GM21723 (cell line): ENCODE measurements at regions not wholly inside any gene's neighbourhood (a gene's known extent, or its start where the extent isn't known, plus 50 kb on each side); places are given as distances from the start of the nearest gene placed in this dataset.

ENCODE experiments used
- ATAC-seq: cut with Tn5 transposase; IDR thresholded peaks from one replicate; pipeline ENCODE4 v1.9.1; 2021; ENCODE audit warnings: mild to moderate bottlenecking, moderate library complexity; ENCODE audit not compliant: unreplicated experiment

DNA sequence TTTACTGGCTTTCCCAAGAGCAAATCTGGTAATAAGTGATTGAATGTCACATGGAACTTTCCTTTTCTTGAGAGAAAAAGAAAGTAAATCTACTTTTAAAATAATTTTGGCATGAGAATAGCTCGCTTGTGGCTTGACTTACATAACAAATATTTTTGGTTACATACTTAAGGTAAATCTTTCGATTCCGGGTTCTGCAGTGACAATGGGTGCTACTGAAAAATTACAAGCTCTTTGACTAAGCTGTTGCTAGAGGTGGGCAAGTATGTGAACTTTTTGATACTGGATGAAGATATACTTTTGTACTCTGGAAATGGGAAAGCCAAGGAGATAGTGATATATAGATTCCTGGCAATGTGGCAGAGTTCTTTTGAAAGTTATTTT lies 51.9 kb upstream of the OTOL1 start:
- no peak for ATAC-seq

DNA sequence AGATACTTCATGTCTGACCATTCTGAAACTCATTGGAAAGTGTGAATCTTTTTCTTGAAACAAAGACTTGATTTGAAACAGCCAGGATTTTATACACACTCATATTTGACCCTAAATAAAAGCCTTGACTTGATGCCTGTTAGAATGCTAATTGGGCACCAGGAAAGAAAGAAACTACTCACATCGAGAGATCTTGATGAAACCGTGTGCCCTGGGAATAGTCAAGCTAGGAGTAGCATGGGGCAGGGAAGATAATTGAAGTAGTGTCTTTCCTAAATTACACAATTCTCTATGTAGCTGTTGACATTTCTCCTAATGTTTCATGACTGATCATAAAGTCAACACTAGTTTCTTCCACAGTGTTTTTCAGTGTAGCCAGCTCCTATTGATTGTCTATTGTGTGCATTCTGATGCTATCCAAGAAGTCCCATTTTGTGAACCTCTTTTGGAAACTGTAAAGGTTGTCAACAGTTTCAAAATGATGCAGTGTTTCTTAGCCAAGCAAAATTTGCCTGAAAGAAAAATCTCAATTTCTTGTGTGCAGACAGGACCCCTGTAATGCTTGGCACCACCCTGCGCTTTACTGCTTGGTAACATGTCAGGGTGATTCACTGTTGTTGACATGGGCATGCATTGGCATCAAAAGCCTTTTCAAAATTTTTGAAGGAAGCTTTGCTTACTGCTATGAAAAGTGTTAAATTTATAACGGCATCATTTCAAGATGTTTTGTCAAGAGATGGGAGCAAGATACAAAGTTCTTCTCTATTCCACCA lies 52.5 kb upstream of the OTOL1 start:
- no peak for ATAC-seq

DNA sequence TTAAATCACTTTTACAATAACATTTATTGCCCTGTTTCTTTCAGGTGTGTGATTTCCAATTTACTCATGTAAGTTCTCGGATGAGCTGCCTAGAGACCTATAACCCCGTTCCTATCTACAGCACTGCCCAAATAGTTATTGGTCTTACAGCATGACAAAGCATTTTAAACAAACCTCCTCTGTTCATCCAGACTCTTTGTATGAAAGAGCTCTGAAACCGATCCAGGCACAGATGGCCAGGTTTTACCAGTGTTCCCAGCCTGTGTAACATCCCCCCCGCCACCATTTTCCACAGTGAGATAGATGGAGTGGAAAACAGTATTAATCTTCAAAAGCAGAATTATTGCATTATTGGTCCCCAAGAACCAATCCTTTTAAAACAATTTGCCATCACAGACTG lies 59.0 kb upstream of the SPTSSB start:
- no peak for ATAC-seq

DNA sequence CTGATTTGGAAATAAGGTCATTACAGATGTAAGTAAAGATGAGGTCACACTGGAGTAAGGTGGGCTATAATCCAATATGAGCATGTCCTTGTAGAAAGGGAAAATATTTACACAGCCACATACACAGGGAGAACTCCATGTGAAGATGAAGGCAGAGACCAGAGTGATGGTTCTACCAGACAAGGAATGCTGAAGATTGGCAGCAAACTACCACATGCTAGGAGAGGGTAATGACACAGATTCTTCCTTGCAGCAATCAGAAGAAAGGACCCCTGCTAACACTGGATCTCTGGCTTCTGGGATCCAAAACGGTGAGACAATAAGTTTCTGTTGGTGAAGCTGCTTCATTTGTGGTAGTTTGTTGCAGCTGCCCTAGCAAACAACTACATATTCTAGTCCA lies 56.0 kb upstream of the SPTSSB start:
- ATAC-seq = no peak

DNA sequence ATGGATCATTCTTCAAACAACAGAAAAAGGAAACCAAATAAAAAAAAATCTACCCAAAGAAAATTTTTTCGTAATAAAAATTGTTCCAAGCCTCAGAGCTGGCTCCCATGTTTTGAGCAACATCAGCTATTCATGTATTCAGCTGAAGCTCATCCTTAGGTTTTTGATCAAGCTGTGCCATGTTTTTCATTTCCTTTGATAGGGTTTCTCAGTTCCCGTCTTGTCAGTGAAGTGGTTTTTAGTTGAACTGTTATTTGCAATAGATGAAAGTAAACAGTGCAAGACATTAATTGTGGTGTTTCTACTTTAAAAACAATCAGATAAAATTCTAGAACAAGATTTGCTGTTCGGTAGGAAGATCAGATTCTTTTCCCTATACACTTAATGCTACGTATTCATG lies 55.4 kb upstream of the SPTSSB start:
- ATAC-seq = no peak

DNA sequence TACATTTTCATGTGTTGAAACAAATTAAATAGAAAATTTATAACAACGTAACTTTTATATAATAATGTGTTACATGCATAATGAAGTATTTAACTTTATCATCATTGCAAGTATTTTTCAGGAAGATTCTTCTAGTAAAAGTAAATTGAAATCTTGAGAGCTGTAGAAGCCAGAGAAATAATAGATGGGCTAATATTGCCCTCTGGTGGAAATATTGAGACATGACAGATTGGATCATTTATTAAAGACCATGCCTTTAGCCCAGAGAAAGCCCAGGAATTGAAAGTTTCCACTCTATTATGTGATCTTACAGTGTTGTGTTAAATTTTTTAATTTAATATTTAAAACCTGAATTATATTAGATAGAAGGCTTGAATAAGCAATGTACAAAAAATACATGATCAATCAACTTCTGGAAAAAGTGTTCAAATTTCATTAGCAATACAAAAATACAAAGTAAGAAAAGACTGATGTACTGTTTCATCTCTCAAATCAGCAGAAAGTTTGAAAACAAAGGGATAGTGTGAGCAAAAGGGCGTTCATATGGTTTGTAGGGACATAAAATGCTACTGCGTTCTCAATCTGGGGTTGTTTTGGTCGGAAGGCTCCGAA lies 52.7 kb upstream of the SPTSSB start:
- ATAC-seq = peak; percentile 64

DNA sequence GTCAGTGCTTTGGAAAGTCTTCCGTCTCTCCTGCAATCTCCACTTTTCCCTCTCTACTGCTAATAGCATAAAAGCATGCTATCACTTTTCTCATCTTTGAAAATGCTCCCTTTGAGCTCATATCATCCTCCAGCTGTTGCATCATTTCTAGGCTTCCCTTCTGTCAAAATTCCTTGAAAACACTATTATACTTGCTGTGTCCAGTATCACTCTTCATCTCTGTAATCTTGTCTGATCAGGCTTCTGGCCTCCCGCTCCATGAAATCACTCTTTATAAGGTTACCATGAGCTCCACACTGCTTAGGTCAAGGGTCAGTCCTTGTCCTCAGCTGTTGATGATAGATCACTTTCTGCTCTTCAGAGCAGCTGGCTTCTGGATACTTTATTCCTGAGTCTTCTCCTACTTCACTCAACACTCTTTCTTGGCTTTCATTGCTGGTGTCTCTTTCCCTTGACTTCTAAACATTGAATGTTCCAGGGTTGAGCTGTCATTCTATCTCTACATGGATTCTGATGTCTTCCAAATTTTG lies 50.9 kb upstream of the SPTSSB start:
- no peak for ATAC-seq
